Raji (cell line): ENCODE measurements at regions not wholly inside any gene's neighbourhood (a gene's known extent, or its start where the extent isn't known, plus 50 kb on each side); places are given as distances from the start of the nearest gene placed in this dataset.

ENCODE experiments used
- POLR2A ChIP-seq: IDR thresholded peaks from 2 replicates; pipeline ENCODE4 v1.6.1; 2011; ENCODE audit warnings: low read depth, low read length, control low read depth; ENCODE audit not compliant: insufficient read depth

DNA sequence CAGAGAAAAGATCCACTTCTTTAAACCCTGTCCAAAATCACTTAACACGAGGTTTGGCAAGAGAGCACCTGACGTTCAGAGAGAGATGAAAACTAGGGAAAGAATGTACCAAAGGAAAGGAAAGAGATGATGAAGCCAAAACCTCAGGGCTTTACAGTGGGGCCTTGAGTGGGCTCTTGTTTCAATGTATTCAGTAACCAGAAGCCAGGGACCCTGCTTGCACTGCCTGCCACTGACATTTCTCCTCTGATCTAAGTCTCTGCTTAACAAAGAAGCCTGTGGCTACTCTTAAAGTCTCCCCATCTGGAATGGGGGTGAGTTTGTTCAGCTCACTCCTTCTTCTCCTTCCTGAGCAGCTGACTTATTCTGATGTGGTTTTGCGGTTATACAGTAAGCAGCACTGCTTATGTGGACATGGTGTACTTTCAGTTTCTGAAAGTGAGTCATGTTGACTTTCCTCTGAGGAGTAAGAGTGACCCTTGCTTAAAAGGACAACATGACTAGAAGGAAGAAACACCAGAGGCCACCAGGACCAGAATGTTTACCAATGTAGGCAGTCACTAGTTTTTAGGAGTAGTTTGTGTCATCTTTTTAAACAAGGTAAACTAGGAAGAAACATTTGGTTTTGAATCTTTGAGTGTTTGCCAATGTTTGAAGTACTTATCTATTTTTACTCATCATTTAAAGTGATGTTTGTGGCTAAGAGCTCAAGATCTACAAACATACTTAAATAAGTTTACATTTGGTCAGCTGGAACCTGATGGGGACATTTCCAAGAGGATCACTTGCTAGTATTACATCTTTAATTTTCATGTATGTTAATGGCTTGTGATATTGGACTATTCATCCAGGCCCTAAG lies 87.4 kb downstream of the FASLG start:
- TF ChIP-seq POLR2A, result no peak

DNA sequence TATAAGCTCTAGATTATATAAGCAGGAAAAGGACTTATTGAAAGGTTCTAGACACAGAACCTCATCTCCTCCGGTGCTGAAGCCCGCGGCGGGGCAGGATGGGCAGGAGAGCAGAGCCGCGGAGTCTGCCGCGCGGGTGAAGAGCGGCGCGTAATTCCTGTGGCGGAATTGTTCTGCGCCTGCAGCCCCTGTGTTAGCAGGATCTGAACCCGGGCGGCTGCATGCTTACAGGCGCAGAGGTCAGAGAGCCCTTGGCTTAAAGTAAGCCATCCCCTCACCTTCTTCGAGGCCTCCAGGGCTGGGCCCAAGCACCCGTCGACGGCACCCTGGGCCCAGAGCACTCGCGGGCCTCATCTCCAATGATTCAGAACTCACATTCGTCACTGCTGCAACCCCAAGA lies 89.3 kb downstream of the FASLG start:
- TF ChIP-seq POLR2A, result no peak

DNA sequence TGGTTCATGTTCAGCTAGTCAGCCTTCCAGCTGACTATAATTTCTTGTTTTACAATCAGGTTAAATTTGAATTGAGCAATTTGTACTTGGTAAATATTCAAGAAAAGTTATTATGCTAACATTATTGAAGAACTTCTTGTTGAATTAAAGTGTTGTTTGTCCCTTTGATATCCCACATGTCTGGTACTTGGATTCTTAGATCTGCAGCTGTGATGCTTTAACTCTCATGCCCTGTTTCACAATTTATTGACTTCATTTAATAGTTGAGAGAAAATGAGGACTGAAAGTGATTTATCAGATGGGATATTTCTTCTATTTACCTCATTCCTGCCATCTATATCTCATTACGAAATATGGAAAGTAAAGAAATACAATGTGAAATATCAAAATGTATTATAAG lies 92.8 kb downstream of the FASLG start:
- TF ChIP-seq POLR2A, result no peak

DNA sequence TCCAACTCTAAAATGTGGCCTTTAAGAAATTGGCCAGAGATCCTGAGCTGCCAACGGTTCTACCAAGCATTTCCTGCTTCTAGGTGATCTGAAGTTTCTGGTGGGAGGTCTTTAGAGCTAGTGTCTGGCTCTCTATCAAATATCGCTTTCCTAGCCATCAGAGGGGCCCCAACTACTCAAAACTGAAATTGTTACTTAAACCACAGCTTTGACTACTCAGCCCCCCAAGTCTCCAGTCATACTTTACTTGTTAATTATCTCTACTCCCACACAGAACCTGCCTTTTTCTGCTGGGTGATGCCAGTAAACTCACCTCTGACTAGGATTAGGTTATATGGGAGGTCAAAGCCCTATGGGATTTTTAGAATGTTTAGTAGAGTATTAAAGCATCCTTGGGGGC lies 95.1 kb downstream of the FASLG start:
- TF ChIP-seq POLR2A, result no peak

DNA sequence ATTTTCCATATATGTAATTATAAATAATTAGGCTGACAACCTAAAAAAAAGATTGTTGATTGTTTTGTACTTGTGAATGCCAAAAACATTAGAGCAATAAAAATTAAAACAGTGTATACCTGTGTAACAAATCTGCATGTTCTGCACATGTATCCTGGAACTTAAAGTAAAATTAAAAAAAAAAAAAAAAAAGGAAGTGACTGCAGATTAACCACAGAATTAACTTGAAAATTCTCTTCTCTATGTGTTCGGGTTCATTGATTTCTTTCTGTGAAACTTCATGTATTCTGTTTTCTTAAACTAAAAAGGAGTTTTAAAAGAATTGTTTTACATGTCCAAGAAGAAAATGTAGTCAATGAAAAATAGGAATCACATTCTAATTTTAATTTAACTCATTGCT lies 95.7 kb downstream of the FASLG start:
- no peak for TF ChIP-seq POLR2A

DNA sequence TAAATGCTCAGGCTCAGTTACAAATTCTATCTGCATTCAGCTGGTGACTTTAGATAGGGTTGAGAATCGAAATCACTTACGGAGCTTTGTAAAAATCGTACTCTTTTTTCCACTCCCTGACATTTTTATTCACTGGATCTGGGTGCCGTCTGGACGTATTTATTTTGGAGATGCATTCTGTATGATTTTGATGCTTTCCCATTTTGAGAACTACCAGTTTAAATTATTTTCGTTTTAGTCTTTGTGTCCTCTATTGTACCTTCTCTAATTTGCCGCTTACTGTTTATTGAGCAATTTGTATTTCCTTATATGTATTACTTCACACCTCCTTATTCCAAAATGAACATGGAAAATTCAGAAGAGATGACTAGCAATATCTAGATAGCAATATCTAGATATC lies 96.2 kb downstream of the FASLG start:
- TF ChIP-seq POLR2A, result no peak

DNA sequence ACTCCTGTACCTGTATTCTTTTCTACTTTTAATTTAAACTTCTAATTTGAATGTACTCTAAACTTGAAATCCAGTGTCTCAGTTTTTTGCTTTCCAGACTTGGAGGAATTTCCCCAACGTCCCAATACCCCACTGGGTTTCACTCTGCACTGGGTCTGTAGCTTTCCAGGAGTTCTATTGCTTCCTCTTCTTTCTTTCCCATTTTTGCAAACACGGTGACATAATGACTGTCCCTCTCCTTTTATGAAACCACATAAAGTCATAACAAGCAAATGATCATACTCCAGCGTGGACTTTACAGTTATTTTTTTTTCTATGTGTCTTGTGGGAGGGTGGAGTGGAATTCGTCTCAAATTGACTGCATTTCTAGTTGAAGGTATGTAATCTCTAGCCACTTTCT lies 97.1 kb downstream of the FASLG start:
- no peak for TF ChIP-seq POLR2A

DNA sequence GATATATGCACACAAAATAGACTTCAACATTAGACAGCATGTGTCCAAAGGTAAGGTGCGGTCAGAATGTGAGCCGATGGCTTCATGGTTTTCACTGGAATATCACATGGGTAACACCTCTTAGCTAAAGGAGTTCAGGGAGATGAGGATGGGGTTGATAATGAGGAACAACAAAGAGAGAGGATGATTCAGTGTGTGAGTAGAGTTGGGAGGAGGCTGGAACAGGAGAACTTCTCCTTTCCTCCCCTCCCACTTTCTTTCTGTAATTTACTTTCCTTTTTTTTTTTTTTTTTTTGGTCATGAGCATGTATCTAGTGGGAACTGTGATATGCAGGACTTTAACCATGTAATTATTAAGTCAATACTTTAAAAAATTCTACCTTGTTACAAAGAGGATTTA lies 99.4 kb downstream of the FASLG start:
- TF ChIP-seq POLR2A, result no peak

DNA sequence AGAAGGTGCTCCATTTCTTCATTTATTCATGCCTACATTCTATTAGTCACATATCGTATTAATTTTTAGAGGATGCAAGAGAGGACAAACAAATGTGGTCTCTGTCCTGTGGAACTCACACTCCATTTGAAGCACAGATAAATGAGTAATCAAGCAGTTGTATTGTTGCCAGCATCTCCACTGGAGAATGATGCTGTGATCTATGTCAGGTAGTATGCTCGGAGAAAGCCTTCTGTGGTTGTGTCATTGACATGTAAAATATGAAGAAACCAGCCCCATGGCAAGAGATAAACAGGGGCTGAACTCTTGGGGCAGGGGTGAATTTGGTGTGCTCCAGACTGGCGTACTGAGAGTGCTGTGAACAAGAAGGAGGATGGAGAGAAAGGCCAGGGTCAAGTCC lies 101.2 kb downstream of the FASLG start:
- no peak for TF ChIP-seq POLR2A

DNA sequence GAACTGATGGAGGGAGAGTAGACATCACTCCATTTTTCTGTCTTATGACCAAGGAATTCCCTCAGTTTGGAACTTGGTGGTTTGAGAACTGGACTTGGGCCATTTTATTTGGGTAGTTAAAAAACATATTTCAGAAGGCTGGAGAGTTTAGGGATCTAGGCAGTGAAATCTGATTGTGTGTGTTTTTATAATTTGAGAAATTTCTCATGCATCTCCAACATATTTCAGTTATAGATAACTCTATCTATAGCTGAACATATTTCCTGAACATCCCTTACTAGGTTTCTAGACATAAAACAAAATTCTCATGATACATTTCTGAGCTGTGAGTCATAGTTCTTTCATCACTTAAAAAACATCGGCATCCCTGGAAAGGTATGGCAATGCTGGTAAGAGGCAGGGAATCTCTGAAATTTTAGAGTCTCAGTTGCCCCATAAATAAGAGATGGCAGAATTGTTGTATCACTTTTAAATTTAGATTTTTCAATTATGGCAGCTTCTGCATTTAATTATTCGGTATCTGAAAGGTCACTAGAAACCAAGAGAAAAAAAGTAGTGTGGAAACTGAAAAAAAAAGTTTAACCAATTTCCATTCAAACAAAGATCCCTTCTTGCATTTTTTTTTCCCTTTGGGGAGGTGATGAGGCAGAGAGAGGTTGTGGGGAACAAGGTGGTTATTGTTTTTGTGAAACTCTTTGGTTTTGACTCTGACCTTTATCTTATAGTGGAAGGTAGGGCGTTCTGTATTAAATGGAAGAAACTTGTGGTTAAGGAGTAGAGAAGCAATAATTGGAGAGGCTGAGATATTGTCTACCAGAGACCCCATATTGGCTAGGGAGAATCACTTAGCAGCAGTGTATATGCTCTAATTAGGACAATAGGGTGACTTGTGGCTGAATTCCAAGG lies 102.9 kb downstream of the FASLG start:
- TF ChIP-seq POLR2A, result no peak

DNA sequence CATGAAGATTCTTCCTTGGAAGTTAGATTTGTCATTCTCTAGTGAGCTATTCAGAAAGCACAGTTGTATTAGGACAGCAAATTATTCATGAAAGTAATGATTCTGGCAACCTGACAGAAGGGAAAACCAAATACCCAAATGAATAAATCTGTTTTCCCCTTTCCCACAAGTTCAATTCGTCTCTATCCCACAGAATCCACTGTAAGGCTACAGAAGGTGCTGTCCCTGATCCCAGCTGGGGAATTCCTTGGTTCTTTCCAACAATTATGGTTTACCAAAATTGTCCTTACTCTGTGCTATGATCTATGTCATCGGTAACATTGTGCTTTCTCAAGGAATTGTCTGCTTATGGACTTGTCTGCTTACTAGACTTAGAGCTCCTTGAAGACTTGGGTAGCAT lies 104.2 kb downstream of the FASLG start:
- TF ChIP-seq POLR2A, result no peak

DNA sequence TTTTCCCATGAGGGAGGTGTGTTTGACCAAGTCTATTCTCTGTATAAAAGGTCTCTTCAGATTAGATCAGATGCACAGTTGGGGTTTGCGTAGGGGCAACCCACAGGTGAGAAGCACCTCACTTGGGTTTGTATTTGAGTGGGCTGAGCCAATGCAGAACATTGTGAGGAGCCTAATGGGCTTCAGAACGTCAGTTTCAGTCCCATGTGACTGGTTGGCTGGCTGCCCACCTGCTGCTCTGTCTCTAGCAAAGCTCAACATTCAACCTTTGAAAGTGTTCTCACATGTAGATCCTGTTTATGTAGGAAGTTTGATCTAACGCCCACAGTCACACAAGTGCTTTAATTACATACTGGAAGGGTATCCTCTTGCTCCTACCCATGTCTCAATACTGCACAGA lies 105.5 kb downstream of the FASLG start:
- no peak for TF ChIP-seq POLR2A

DNA sequence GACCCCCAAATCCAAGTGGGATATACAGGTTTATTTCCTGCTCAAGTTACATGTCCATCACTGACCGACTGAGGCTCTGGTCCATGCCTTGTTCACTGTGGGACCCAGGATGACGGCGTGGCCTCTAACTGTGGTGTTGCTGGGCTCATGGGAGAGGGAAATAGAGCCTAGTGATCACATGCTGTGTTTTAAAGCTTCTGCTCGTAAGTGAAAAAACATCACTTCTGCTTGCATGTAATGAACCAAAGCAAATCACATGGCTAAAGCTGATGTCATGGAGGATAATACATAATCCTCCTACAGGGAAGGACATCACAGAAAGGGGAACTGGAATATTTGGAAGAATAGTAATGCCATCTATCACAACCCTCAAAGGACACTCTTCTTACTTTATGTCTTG lies 107.6 kb downstream of the FASLG start:
- no peak for TF ChIP-seq POLR2A

DNA sequence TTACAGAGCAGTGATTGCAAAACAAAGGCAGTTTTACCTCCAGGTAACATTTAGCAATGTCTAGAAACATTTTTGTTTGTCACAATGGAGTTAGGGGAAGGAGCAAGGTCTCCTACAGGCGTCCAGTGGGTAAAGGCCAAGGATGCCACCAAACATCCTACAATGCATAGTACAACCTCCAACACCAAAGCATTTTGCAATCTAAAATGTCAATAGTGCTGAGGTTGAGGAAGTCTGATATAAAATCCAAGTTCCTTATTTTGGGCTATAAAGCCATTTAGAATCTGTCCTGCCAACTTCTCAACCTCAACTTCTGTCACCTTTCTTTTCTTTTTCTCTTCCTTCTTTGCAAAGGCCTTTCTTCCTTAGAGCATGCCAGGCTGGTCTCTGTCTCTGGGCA lies 111.2 kb downstream of the FASLG start:
- TF ChIP-seq POLR2A, result no peak

DNA sequence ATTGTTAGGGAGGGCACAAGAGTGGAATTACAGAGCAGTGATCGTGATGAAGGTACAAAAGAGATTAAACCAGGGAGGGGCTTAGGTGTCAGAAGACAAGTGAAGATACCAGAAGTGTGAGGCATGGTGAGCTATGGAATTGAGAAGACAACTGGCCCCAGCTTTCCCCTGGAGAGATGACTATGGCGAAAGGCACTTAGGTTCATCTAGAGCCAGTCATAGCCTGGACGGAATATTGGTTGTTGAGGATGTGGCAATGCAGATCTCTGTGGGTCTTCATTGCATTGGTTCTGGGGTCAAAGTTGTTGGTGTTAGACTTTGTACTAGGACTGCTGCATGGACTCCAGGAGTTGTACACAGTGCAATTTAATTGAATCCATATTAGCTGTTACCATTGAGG lies 115.7 kb downstream of the FASLG start:
- TF ChIP-seq POLR2A, result no peak

DNA sequence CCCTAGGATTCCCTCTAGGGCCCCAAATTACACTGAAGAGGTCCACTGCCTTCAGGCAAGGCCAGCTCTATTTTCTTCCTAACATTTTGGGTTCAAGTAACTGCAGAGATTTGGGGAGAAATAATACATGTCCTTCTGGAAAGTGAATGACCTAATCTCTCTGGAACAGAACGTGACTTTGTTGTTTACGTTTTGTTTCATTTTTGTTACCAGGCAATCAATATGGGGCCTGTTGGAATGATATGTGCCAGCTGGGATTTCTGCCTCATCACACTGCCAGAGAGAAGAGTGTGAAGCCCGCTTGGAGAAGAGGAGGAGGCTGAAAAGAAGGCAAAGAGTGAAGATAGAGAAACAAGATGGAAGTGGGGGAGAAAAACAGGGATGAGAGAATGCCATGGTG lies 116.7 kb downstream of the FASLG start:
- TF ChIP-seq POLR2A, result no peak
